CD4-positive, alpha-beta T cell (primary cell): ENCODE measurements at regions not wholly inside any gene's neighbourhood (a gene's known extent, or its start where the extent isn't known, plus 50 kb on each side); places are given as distances from the start of the nearest gene placed in this dataset.

Experiments used
- ATAC-seq: fragments of 200-7000 bp; cut with Tn5 transposase; one replicate; pipeline ENCODE4 v1.10.0; 2022; ENCODE audit warnings: mild to moderate bottlenecking; ENCODE audit not compliant: poor library complexity
- CTCF ChIA-PET: fragments of 350-600 bp; sonication (Branson Sonifier 250); formaldehyde crosslinking; loops from one replicate; lab custom pipeline; 2021; ENCODE audit warnings: antibody characterized with exemption, inconsistent platforms; lab: Charles Lee
- POLR2A ChIA-PET: fragments of 350-600 bp; sonication (Branson Sonifier 250); formaldehyde crosslinking; loops from one replicate; lab custom pipeline; 2021; ENCODE audit warnings: antibody characterized with exemption, inconsistent platforms; lab: Charles Lee
- DNase-seq, 14 experiments: peaks; one replicate each; pipeline ENCODE4 v3.0.0-alpha.2; 2013 to 2020; ENCODE audit warnings: mixed read lengths in 2 of 14
- H3K27ac ChIP-seq, 2 donors: one replicate each; pipeline versions ENCODE4 v1.5.1 to v1.7.0; 2013; ENCODE audit warnings: low read length in 2 of 2, low read depth in 1 of 2, mild to moderate bottlenecking in 1 of 2
- H3K27me3 ChIP-seq, 2 experiments: 1 replicate in 1 of 2; 2 replicates in 1 of 2; pipeline versions ENCODE4 v1.6.1 to v1.7.0; 2013; ENCODE audit warnings: low read length in 2 of 2, control low read depth in 1 of 2, mild to moderate bottlenecking in 1 of 2, moderate library complexity in 1 of 2; ENCODE audit not compliant: insufficient read depth in 2 of 2, control insufficient read depth in 1 of 2
- H3K36me3 ChIP-seq: one replicate; pipeline ENCODE4 v1.6.1; 2013; ENCODE audit warnings: low read length, control low read depth; ENCODE audit not compliant: insufficient read depth
- H3K4me1 ChIP-seq: one replicate; pipeline ENCODE4 v1.6.1; 2013; ENCODE audit warnings: low read length, control low read depth; ENCODE audit not compliant: insufficient read depth
- H3K4me3 ChIP-seq: one replicate; pipeline ENCODE4 v1.5.1; 2013; ENCODE audit warnings: mild to moderate bottlenecking, low read length, moderate library complexity
- H3K9me3 ChIP-seq, 2 experiments: 1 replicate in 1 of 2; 2 replicates in 1 of 2; pipeline versions ENCODE4 v1.6.1 to v1.7.0; 2013; ENCODE audit warnings: low read length in 2 of 2, mild to moderate bottlenecking in 2 of 2, control low read depth in 1 of 2, moderate library complexity in 1 of 2; ENCODE audit not compliant: control insufficient read depth in 1 of 2, insufficient read depth in 1 of 2
- H3K27ac Mint-ChIP-seq: one replicate; pipeline ENCODE4 v1.8.0; 2020; ENCODE audit warnings: mixed read lengths
- H3K27me3 Mint-ChIP-seq: one replicate; pipeline ENCODE4 v1.8.0; 2021; ENCODE audit warnings: mixed read lengths
- H3K36me3 Mint-ChIP-seq: one replicate; pipeline ENCODE4 v1.8.0; 2021; ENCODE audit warnings: low read depth, mixed read lengths
- H3K4me1 Mint-ChIP-seq: one replicate; pipeline ENCODE4 v1.8.0; 2021; ENCODE audit warnings: low read depth, mixed read lengths
- H3K4me3 Mint-ChIP-seq: one replicate; pipeline ENCODE4 v1.8.0; 2020; ENCODE audit warnings: mild to moderate bottlenecking, mixed read lengths
- H3K9me3 Mint-ChIP-seq: one replicate; pipeline ENCODE4 v1.8.0; 2020; ENCODE audit warnings: mixed read lengths
- intact Hi-C, 2 experiments: fragments of 100-400 bp; cut with DNase I in 1 of 2; cut with micrococcal nuclease in 1 of 2; formaldehyde crosslinking; loops; one replicate each; pipeline versions ENCODE4 v1.15.1 to v1.9.0; 2023 to 2025; cut with DNase I, micrococcal nuclease
- TF ChIP-seq, protein P1 (sequence below): fragments of 200-600 bp; IDR thresholded peaks from one replicate; pipeline ENCODE4 v1.8.0; 2022; ENCODE audit warnings: antibody characterized with exemption, mild to moderate bottlenecking

DNA sequence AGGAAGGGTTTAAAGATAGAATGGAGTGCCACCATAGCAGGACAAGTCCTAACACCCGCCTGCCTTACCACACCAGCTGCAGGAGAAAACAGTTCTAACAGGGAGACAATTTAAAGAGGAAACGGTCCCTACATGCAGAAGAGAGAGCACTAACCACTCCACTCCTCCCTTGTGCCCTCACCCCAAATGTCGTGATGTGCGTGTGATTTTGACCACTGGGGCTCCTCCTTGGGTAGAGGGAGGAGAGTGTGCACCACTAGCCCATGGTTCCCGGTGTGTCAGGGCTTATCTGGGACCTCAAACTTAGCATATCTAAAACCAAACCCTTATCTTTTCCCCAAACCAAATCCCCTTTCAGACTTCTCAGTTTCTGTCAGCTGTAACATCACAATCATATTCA, 105.5 kb upstream of the CCDC68 start:
- no peaks in the 10 kb centered on the region for H3K9me3 Mint-ChIP-seq
- no peaks in the 10 kb centered on the region for H3K4me1 Mint-ChIP-seq
- Histone ChIP-seq H3K27me3 (peaks cover 0 to 3% of the 10 kb centered on the region in 2 experiments), H3K4me3 (no peak overlapping the region), H3K36me3 (no peaks in the 10 kb centered on the region), H3K4me1 (no peaks in the 10 kb centered on the region), H3K27ac (no peak overlapping the region), H3K9me3 (no peaks in the 10 kb centered on the region)
- no peaks in the 10 kb centered on the region for H3K36me3 Mint-ChIP-seq
- ChIA-PET POLR2A (no interaction called here), CTCF (no interaction called here)
- no peaks in the 10 kb centered on the region for H3K27me3 Mint-ChIP-seq
- ATAC-seq (no peak), DNase-seq (peak in 2 of 14 experiments; percentile 9 to 16)
- H3K4me3 Mint-ChIP-seq, result no peak overlapping the region
- H3K27ac Mint-ChIP-seq, result no peak overlapping the region
- intact Hi-C loops, result no loop called here
- TF ChIP-seq, protein P1, sequence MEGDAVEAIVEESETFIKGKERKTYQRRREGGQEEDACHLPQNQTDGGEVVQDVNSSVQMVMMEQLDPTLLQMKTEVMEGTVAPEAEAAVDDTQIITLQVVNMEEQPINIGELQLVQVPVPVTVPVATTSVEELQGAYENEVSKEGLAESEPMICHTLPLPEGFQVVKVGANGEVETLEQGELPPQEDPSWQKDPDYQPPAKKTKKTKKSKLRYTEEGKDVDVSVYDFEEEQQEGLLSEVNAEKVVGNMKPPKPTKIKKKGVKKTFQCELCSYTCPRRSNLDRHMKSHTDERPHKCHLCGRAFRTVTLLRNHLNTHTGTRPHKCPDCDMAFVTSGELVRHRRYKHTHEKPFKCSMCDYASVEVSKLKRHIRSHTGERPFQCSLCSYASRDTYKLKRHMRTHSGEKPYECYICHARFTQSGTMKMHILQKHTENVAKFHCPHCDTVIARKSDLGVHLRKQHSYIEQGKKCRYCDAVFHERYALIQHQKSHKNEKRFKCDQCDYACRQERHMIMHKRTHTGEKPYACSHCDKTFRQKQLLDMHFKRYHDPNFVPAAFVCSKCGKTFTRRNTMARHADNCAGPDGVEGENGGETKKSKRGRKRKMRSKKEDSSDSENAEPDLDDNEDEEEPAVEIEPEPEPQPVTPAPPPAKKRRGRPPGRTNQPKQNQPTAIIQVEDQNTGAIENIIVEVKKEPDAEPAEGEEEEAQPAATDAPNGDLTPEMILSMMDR, result no peak

DNA sequence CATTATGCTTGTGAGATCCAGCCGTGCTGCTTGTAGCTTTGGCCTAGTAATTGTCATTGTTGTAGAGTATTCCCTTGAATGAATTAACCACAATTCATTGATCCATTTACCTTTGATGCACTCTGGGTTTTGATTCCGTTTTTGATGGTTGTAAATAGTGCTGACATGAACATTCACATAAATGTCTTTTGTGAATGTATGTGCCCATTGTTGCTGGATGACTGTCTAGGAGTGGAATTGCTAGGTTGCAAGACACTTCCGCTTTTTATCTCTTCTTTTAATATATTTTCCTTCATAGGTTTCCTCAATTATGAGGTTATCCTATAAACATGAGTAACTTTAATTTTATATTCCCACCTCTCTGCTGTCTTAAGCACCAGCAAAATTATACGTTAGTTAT, 104.8 kb upstream of the CCDC68 start:
- H3K27ac Mint-ChIP-seq, result no peak overlapping the region
- DNase-seq, result no peak
- H3K4me3 Mint-ChIP-seq, result no peak overlapping the region
- Histone ChIP-seq H3K27ac (no peak overlapping the region), H3K4me1 (no peaks in the 10 kb centered on the region), H3K36me3 (no peaks in the 10 kb centered on the region), H3K9me3 (no peaks in the 10 kb centered on the region), H3K27me3 (peaks cover 0 to 2% of the 10 kb centered on the region in 2 experiments), H3K4me3 (no peak overlapping the region)
- H3K4me1 Mint-ChIP-seq, result no peaks in the 10 kb centered on the region
- ChIA-PET POLR2A (no interaction called here), CTCF (no interaction called here)
- TF ChIP-seq, protein P1, result no peak
- H3K27me3 Mint-ChIP-seq, result no peaks in the 10 kb centered on the region
- H3K36me3 Mint-ChIP-seq, result no peaks in the 10 kb centered on the region
- no peak for ATAC-seq
- no peaks in the 10 kb centered on the region for H3K9me3 Mint-ChIP-seq
- intact Hi-C loops, result no loop called here

DNA sequence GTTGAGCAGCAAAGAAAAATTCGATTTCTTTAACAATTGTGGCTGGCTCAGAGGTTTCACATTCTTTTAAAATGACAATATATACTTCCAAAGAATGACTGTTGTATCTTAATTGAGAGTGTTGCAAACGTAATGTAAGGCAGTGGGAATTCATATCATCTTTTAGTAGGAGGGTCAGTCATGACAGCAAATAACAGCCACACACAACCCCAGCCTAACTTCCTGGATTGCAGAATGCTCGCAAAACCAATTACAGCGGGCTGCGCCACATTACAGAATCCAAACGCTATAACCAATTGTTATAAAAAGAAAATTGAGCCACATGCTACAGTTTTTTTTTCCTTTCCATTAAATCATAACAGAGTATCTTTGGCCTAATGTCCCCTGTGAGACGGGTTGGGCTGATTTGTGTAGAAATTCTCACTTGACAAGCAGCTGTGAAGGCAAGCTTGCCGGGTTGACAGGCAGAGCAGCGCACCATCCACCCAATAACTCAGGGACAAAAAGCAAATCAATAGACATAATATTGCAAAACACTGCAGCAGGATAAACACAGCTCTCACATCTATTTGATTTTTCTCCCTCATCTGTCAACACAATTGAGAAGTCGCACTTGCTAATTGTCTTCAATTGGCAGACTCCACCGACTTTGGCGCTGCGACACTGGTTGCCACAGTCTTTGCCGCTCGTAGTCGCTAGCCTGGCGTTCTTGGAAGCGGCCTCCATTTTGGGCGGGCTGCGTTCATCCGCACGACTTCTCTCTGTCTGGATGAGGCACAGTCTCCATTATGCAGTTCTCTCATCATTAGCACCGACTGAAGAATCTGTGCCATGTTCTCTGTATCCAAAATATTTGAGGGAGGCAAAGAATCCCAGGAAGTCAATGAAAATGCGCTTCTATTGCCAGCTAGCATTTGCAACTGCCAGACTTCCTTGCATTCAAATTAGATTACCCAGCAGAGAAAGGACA, 95.0 kb upstream of the CCDC68 start:
- TF ChIP-seq, protein P1, result no peak
- Histone ChIP-seq H3K4me1 (no peaks in the 10 kb centered on the region), H3K36me3 (no peaks in the 10 kb centered on the region), H3K27ac (no peak overlapping the region), H3K9me3 (peaks cover 0 to 5% of the 10 kb centered on the region in 2 experiments), H3K4me3 (no peak overlapping the region), H3K27me3 (no peaks in the 10 kb centered on the region)
- ChIA-PET POLR2A (no interaction called here), CTCF (no interaction called here)
- DNase-seq (no peak), ATAC-seq (no peak)
- intact Hi-C loops, result no loop called here
- Mint-ChIP-seq H3K4me1 (no peaks in the 10 kb centered on the region), H3K27ac (no peak overlapping the region), H3K4me3 (no peak overlapping the region), H3K36me3 (no peaks in the 10 kb centered on the region), H3K27me3 (no peaks in the 10 kb centered on the region), H3K9me3 (no peaks in the 10 kb centered on the region)
